Skeletal muscle satellite cell (primary cell): ENCODE measurements at regions not wholly inside any gene's neighbourhood (a gene's known extent, or its start where the extent isn't known, plus 50 kb on each side); places are given as distances from the start of the nearest gene placed in this dataset.
"Not testable (repeated sequence)": the region's sequence is repeated elsewhere in the genome, so short reads cannot be mapped to it uniquely, and the experiment has no call there.

Source experiments
- H3K27me3 ChIP-seq: 2 replicates; pipeline ENCODE4 v1.7.0; 2013; ENCODE audit warnings: low read length; ENCODE audit not compliant: control insufficient read depth, insufficient read depth
- H3K36me3 ChIP-seq: 2 replicates; pipeline ENCODE4 v1.7.0; 2013; ENCODE audit warnings: mild to moderate bottlenecking, control low read depth, low read length; ENCODE audit not compliant: insufficient read depth
- H3K4me1 ChIP-seq: 2 replicates; pipeline ENCODE4 v1.7.0; 2013; ENCODE audit warnings: low read length; ENCODE audit not compliant: control insufficient read depth, insufficient read depth
- H3K4me2 ChIP-seq: 2 replicates; pipeline ENCODE4 v1.7.0; 2013; ENCODE audit warnings: mild to moderate bottlenecking, low read length
- H3K4me3 ChIP-seq: 2 replicates; pipeline ENCODE4 v1.7.0; 2013; ENCODE audit warnings: low read length
- H3K9ac ChIP-seq: 2 replicates; pipeline ENCODE4 v1.7.0; 2013; ENCODE audit warnings: mild to moderate bottlenecking, low read depth, low read length, moderate library complexity
- H3K9me3 ChIP-seq: replicated peaks from 2 replicates; pipeline ENCODE4 v1.7.0; 2013; ENCODE audit warnings: mild to moderate bottlenecking, control low read depth, low read length

- not testable (repeated sequence) for H3K36me3 ChIP-seq, H3K27me3 ChIP-seq, H3K4me1 ChIP-seq
Observed at GRCh38 chr7:34235101-34235500, 329.8 kb downstream of the BMPER start.

GRCh38 chr7:34236057-34236456 lies 330.7 kb downstream of the BMPER start:
- Histone ChIP-seq H3K4me1 (no peaks in the 10 kb centered on the region), H3K4me3 (no peak overlapping the region), H3K36me3 (no peaks in the 10 kb centered on the region), H3K4me2 (no peak overlapping the region), H3K9ac (no peak overlapping the region), H3K27me3 (peaks cover 14% of the 10 kb centered on the region), H3K9me3 (no peaks in the 10 kb centered on the region)

More at GRCh38 chr7:34235101-34235500, 329.8 kb downstream of the BMPER start:
- H3K4me3 ChIP-seq, H3K4me2 ChIP-seq, H3K9me3 ChIP-seq, H3K9ac ChIP-seq: not testable (repeated sequence)

- H3K4me1 ChIP-seq = no peaks in the 10 kb centered on the region
Observed at GRCh38 chr7:34236839-34237492, 331.6 kb downstream of the BMPER start.

GRCh38 chr7:34237493-34237849 lies 332.1 kb downstream of the BMPER start:
- H3K27me3 ChIP-seq = peaks cover 20% of the 10 kb centered on the region
- no peaks in the 10 kb centered on the region for H3K4me1 ChIP-seq
- H3K4me2 ChIP-seq = no peak overlapping the region
- H3K9me3 ChIP-seq = no peaks in the 10 kb centered on the region
- H3K9ac ChIP-seq = no peak overlapping the region
- H3K4me3 ChIP-seq = no peak overlapping the region
- H3K36me3 ChIP-seq = no peaks in the 10 kb centered on the region

More at GRCh38 chr7:34236839-34237492, 331.6 kb downstream of the BMPER start:
- Histone ChIP-seq H3K9me3 (no peaks in the 10 kb centered on the region), H3K27me3 (peaks cover 20% of the 10 kb centered on the region), H3K9ac (no peak overlapping the region), H3K36me3 (no peaks in the 10 kb centered on the region), H3K4me2 (no peak overlapping the region), H3K4me3 (no peak overlapping the region)

GRCh38 chr7:34240417-34240816 lies 335.1 kb downstream of the BMPER start:
- Histone ChIP-seq H3K4me2 (no peak overlapping the region), H3K4me3 (no peak overlapping the region), H3K27me3 (peaks cover 24% of the 10 kb centered on the region), H3K4me1 (no peaks in the 10 kb centered on the region), H3K9ac (no peak overlapping the region), H3K9me3 (no peaks in the 10 kb centered on the region), H3K36me3 (no peaks in the 10 kb centered on the region)

GRCh38 chr7:34242391-34242790 lies 337.1 kb downstream of the BMPER start:
- Histone ChIP-seq H3K4me2 (no peak overlapping the region), H3K9ac (no peak overlapping the region), H3K9me3 (no peaks in the 10 kb centered on the region), H3K4me1 (no peaks in the 10 kb centered on the region), H3K27me3 (peaks cover 20% of the 10 kb centered on the region), H3K4me3 (no peak overlapping the region), H3K36me3 (no peaks in the 10 kb centered on the region)

GRCh38 chr7:34245246-34245645 lies 339.9 kb downstream of the BMPER start:
- H3K9ac ChIP-seq = no peak overlapping the region
- H3K27me3 ChIP-seq = peaks cover 15% of the 10 kb centered on the region
- H3K9me3 ChIP-seq = no peaks in the 10 kb centered on the region
- no peak overlapping the region for H3K4me3 ChIP-seq
- H3K4me2 ChIP-seq = no peak overlapping the region
- no peaks in the 10 kb centered on the region for H3K36me3 ChIP-seq
- H3K4me1 ChIP-seq = no peaks in the 10 kb centered on the region

- no peaks in the 10 kb centered on the region for H3K36me3 ChIP-seq
- H3K4me1 ChIP-seq = no peaks in the 10 kb centered on the region
- H3K4me2 ChIP-seq = no peak overlapping the region
- H3K27me3 ChIP-seq = peaks cover 3% of the 10 kb centered on the region
- no peak overlapping the region for H3K4me3 ChIP-seq
- no peaks in the 10 kb centered on the region for H3K9me3 ChIP-seq
- no peak overlapping the region for H3K9ac ChIP-seq
Observed at GRCh38 chr7:34247468-34247867, 342.1 kb downstream of the BMPER start.

GRCh38 chr7:34249192-34249591 lies 343.9 kb downstream of the BMPER start:
- Histone ChIP-seq H3K4me3 (no peak overlapping the region), H3K36me3 (no peaks in the 10 kb centered on the region), H3K4me2 (no peak overlapping the region), H3K4me1 (no peaks in the 10 kb centered on the region), H3K27me3 (no peaks in the 10 kb centered on the region), H3K9me3 (no peaks in the 10 kb centered on the region), H3K9ac (no peak overlapping the region)

GRCh38 chr7:34260279-34260678 lies 354.9 kb downstream of the BMPER start:
- no peaks in the 10 kb centered on the region for H3K9me3 ChIP-seq
- peaks cover 15% of the 10 kb centered on the region for H3K4me1 ChIP-seq
- H3K9ac ChIP-seq = no peak overlapping the region
- H3K27me3 ChIP-seq = no peaks in the 10 kb centered on the region
- no peak overlapping the region for H3K4me3 ChIP-seq
- H3K36me3 ChIP-seq = no peaks in the 10 kb centered on the region
- peak overlapping the region; percentile 67 for H3K4me2 ChIP-seq

- Histone ChIP-seq H3K27me3 (no peaks in the 10 kb centered on the region), H3K36me3 (no peaks in the 10 kb centered on the region), H3K4me2 (no peak overlapping the region), H3K9ac (no peak overlapping the region), H3K4me3 (no peak overlapping the region), H3K9me3 (no peaks in the 10 kb centered on the region), H3K4me1 (peaks cover 15% of the 10 kb centered on the region)
Observed at GRCh38 chr7:34263168-34263567, 357.8 kb downstream of the BMPER start.

GRCh38 chr7:34269084-34269483 lies 363.7 kb downstream of the BMPER start:
- peaks cover 4% of the 10 kb centered on the region for H3K27me3 ChIP-seq
- H3K4me2 ChIP-seq = no peak overlapping the region
- no peaks in the 10 kb centered on the region for H3K36me3 ChIP-seq
- H3K4me1 ChIP-seq = no peaks in the 10 kb centered on the region
- no peak overlapping the region for H3K9ac ChIP-seq
- H3K4me3 ChIP-seq = no peak overlapping the region
- no peaks in the 10 kb centered on the region for H3K9me3 ChIP-seq
